Pulmonary artery endothelial cell (primary cell): ENCODE measurements at regions not wholly inside any gene's neighbourhood (a gene's known extent, or its start where the extent isn't known, plus 50 kb on each side); places are given as distances from the start of the nearest gene placed in this dataset.
"Not testable (repeated sequence)": the region's sequence is repeated elsewhere in the genome, so short reads cannot be mapped to it uniquely, and the experiment has no call there.

Experiments
- DNase-seq: peaks from one replicate; pipeline ENCODE4 v3.0.0-alpha.2; 2011; ENCODE audit warnings: low read depth, low spot score

DNA sequence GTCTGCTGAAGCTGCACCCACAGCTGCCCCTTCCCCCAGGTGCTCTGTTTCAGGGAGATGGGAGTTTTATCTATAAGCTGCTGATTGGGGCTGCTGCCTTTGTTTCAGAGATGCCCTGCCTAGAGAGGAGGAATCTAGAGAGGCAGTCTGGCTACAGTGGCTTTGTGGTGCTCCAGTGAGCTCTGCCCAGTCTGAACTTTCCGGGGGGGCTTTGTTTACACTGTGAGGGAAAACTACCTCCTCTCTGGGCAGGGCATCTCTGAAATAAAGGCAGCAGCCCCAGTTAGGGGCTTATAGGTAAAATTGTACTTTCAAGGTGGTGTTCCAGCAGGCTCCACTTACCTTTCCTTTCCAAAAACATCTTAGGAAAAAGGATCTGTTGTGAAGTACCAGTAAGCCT lies 242.2 kb downstream of the SPRY1 start:
- no peak for DNase-seq

DNA sequence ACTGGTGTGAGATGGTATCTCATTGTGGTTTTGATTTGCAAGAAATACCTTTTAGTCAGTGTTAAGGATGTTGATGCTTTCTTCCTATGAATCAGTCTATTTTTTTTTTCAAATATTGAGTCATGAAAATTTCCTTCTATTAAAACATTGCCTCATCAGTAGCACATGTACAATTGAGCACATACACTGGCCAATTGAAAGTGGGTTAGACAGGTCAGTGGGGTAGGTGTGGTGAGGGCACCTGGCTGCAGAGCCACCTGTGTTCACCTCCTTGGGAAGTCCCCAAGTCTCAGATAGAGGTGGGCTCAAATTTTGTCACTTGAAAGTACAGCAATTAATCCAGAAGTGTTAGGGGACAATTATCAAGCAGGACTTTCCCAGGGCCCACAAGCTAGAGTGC lies 243.7 kb downstream of the SPRY1 start:
- no peak for DNase-seq

DNA sequence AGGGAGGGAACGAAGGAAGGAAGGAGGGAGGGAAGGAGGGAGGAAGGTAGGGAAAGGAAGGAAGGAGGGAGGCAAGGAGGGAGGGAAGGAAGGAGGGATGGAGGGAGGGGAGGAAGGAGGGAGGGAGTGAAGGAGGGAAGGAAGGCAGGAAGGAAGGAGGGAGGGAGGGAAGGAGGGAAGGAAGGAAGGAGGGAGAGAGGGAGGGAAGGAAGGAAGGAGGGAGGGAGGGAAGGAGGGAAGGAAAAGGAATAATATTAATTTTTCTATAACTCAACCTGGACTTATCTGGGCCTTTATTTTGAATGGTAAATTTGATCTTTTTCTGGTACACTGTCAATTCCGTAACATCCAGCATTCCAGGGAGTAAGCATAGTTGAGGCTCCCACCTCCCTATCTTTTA lies 244.2 kb downstream of the SPRY1 start:
- DNase-seq: no peak

DNA sequence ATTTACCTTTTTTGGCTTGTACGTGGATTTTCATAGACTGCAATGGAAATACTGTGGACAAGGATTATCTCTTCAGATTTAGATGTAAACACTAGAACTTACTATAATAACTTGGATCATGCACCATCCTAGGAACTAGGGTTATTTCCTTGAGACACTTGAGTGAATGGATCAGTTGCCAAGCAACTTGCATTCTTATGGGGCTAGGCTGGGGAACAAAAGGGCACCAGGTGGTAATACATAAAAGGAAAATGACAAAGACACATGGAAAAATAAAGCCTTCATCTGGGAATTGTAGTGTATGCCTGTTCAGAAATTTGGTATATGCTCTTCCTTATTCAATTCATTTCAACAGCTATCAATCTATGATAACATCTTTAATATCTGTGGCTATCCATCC lies 247.1 kb downstream of the SPRY1 start:
- DNase-seq: no peak

DNA sequence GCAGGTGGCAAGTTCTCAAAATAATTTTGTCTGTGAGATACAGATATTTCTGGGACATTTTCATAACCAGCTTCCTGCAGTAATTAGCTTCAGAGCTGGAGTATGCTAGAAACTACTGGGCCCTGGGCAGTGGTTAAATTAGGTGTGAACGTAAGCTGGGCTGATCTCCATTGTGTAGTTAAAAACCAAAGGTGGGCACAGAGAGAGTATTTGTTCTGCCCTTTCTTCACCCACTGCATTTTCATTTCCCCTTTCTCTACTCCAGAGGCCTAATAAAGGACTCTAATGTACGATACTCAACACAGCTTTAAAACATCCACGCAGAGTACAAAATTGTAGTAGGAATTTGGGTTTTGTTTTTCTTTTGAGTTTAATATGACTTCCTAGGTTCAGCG lies 252.7 kb downstream of the SPRY1 start:
- no peak for DNase-seq

DNA sequence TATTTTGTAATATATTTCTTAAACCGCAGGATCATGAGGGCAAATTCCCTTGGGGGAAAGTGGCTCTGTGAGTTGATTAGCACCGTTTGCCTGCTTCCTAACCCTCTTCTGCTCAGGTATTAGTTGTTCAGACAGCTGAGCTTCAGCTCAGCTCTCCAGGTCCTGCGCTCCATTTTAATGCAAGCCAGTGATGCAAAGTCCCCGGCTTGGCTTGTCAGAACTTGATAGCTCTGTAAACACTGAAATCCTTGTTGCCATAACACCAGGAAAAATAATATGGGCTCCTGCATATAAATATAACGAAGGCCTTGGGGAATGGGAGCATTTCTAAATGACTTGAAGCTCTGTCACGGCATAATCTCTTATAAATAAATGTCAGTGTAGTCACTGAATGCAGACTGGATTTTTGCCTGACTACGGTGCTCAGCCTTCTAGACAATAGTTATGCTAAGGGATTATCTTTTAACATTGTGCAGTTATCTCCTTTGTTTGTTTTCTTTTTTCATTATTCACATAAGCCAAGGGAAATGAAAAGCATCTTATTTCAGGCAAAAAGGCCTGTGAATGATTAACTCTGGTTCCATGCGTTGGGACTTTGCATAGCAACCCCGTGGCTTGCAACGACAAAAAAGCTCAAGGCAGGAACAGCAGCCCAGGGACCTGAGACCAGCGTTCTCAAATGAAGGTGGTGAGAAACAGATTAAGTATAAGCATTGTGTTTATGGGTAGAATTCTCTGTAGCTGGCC lies 253.2 kb downstream of the SPRY1 start:
- no peak for DNase-seq

DNA sequence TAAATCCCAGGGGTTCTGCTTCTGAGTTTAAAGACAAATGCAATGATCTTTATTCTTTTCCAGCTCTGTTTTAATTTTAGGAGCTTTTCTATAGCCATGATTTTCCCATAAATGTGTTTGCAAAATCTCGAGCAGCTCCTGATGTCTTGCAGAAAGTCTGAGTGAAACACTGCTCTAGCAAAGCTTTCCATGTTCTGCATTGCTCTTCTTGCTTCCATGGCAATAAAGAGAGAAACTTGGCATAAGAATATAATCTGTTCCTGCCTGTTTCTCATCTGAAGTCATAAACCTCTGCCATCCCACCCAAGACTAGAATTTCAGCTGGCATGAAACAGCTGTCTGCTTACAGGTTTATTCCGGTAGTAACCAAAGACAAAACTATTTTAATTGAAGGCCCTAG lies 254.5 kb downstream of the SPRY1 start:
- DNase-seq: no peak

DNA sequence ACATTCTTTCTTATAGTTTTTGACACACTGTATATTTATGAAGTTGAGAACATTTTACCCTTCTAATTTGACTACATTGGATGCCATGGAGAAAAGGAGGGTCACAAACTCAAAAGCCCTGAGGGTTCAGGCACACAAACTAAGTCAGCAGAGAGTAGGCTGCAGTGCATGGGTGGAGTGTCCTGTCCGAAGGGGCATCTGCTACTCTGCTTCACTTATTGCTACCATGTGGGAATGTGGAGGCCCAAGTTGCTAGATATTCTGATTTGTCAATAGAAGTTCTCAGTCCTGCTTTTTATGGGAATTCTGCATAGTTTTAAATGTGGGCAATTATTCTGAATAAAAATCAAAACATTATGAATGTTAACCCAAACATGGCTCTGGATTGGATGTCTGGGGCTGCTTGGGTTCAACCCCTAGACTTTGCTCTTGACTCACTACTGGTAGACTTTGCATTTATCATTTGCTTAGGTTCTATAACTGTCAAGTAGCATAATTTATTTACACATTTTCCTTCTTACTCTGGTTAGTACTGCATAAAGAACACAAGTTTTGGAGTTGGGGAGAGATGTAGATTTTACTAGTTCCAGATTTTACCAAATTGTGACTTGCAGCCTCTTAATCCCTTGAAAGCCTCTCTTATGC lies 255.1 kb downstream of the SPRY1 start:
- no peak for DNase-seq

DNA sequence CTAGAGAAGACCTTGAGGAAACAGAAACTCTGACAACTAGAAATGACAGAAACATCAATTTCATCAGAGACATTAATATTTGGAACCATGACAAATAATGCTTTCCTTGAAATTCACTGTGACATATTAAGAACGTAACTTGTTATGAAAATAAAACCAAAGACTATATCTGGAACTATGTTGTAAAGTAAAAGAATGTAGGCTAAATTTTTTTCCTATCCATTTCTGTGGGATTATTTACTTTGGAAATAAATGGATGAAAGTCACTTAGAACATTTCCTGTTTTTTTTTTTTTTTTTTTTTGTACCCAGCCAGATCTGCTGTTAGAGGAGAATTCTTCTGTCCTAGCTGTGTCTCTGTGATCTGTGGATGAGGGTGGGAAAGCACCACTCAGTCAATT lies 255.9 kb downstream of the SPRY1 start:
- DNase-seq: no peak

DNA sequence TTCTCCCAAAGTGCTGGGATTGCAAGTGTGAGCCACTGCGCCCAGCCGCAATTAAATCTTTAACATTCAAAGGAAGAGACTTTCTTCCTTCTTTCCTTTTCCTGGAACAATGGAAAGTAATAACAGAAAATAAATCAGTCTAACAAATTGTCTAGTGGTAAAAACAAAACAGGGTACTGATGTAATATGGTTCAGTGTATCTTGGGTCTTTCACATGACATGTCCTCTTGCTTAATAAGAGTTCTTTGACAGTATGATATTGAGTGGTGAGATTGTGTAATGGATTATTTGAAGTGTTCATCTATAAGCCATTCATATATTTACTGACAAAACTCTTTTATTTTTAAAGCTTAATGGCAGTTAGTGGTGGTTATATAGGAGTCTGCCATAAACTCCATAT lies 256.6 kb downstream of the SPRY1 start:
- DNase-seq: no peak

DNA sequence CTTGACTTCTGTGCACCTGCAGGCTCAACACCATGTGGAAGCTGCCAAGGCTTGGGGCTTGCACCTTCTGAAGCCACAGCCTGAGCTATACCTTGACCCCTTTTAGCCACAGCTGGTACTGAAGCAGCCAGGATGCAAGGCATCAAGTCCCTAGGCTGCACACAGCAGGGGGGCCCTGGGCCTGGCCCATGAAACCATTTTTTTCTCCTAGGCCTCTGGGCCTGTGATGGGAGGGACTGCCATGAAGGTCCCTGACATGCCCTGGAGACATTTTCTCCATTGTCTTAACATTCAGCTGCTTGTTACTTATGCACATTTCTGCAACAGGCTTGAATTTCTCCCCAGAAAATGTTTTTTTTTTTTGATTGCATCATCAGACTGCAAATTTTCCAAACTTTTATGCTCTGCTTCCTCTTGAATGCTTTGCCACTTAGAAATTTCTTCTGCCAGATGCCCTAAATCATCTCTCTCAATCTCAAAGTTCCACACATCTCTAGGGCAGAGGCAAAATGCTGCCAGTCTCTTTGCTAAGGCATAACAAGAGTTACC lies 260.2 kb downstream of the SPRY1 start:
- DNase-seq: not testable (repeated sequence)

DNA sequence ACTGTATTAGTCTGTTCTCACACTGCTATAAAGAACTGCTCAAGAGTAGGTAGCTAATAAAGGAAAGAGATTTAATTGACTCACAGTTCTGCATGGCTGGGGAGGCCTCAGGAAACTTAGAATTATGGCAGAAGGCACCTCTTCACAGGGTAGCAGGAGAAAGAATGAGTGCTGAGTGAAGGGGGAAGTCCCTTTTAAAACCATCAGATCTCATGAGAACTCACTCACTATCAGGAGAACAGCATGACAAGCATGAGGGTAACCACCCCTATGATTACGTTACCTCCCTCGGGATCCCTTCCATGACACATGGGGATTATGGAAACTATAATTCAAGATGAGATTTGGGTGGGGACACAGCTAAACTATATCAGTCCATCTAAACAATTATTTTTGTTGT lies 261.0 kb downstream of the SPRY1 start:
- DNase-seq: not testable (repeated sequence)

DNA sequence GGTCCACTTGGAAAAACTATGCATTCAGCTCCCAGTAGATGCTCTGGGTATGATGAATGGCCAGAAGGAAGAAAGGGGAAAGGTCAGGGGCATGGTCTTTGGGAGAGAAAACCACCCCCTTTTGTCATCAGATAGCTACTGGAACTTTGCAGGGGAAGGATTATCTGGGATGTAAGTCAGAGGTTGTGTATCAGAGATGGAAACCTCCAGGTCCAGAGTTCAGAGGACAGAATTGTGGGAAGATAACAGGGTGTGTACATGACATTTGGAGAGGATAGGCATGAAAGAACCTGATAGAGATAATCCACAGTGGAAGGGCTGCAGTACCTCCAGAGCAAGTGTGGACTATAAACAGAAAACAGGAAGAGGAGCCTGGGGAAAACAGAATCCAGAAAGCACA lies 262.7 kb downstream of the SPRY1 start:
- DNase-seq: no peak

DNA sequence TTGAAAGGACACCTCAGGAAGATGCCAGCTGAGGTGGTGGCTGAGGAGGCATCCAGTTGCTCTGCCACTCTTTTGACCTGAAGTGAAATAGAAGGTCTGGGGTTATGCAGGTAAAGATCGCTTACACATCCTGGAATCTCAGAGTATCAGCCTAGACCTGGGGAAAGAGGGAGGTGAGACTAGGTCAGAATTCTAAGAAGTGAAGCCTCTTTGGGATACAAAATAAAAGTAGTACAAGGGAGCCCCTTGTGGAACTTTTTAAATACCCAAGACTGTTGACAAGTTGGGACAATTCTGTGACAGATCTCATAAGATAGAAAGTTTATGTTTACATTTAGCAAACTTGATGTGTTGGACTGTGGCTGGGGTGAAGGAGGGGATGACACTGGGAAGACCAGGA lies 263.1 kb downstream of the SPRY1 start:
- DNase-seq: no peak

DNA sequence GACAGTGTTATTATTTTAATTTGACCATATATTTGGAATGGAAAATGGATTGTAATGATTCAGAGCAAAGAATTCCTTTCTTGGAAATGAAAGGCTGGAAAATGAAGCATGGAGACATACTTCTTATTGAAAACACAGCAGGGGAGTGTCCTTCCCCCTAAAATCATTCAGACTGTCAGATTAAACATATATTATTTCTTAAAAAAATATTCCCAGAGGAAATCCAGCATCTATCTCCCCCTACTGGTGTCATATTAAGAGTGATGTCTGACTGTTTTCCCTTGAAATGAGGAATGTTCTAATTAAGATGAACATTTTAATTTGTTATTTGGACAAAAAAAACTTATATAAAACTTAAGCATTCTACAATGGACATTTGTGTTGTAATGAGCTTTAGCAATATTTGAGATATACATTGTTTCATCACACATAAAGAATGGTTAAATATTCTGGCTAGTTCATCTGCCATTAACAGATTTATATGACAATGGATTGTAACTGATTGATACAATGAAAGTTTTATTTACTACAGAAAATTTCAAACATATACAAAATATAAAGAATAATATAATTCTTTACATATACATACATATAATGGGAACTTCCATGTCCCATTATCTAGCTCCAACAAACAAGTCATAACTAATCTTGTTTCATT lies 264.6 kb downstream of the SPRY1 start:
- DNase-seq: no peak

DNA sequence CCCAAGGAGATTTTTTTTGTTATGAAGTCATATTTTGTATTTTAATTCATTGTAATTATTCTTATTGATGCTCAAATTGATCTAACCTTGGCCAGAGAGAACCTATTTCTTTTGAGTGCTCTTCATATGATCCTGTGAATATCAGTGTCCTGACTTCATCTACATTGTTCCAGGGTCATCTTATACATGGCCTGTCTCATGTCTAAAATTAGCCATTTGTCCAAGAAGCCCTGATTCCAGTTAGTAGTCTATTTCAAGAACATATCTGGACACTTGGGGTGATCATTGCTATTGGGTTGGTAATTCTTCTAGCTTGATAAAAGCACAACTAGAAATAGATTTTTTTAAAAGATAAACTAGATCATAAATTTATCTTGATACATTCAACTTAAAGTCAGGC lies 266.2 kb downstream of the SPRY1 start:
- DNase-seq: no peak

DNA sequence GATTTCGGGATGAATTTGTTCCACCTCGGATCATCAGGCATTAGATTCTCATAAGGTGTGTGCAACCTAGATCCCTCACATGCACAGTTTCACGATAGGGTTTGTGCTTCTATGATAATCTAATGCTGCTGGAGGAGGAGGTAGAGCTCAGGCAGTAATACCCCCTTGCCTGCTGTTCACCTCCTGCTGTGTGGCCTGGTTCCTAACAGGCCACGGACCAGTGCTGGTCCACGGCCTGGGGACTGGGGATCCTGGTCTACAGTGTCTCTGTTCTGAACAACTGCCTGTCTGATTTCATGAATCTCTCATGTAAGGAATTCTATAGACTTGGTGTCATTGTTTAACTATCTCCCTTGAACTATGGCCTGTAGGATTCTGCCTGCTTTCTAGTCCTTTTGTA lies 269.9 kb downstream of the SPRY1 start:
- no peak for DNase-seq

DNA sequence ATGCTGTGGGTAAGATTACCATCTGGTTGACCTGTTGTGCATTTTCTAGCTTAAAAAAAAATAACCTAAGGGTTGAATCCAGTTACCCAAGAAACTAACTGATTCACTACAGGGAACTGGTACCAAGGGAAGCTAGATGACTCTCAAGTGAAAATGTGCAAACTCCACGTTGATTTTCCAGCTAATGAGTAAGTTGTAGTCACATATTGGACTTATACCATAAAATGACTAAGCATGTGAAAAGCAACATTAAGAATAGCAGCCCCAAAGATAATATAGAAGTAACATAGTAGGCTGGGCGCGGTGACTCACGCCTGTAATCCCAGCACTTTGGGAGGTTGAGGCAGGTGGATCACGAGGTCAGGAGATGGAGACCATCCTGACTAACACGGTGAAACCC lies 270.9 kb downstream of the SPRY1 start:
- DNase-seq: no peak

DNA sequence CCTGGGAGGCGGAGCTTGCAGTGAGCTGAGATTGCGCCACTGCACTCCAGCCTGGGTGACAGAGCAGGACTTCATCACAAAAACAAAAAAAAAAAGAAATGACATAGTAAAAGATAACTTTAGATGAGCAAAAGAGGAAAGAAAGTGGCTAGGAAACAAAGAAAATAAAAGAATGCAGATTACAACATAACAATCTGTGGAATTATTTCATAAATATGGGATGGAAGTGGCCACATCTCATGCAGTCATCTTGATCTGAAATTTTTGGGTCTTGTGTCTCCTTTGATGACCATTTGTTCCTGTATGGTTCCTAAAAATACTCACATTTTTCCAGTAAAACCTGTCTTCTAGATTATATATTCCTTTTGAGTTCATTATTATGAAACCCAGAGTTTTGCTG lies 271.4 kb downstream of the SPRY1 start:
- no peak for DNase-seq

DNA sequence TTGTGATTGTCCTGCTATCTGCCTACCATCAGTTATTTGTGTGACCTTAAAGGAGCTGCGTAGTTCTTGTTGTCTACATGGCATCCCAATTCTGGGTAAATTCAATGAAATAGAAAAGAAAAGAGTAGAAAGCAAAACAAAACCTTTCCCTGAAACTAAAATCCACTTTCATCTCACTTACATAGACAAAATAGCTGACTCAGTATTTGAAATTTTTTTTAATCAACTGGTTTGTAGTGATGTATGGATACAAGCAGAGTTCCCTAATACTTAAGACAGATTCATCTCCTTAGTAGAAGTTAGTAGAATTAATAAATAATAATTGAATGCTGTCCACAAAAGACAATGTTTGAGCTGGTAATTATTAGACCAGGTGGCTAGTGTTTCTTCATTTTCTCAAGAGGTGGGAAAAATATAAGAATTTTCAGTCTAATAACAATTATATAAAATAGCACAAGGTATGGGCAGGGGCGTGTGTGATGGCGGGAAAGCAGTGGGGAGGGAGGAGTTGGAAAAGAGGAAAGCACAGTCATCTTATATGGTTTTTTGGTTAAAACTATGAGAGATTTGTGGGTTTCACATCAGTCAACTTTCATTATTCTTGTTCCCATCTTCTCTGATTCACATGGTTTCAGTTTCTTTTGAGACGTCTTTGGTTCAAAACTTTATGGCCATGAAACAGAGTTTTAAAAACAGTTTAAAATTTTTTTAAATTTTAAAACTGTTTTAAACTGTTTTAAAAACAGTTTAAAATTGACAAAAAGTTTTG lies 275.2 kb downstream of the SPRY1 start:
- DNase-seq: no peak

DNA sequence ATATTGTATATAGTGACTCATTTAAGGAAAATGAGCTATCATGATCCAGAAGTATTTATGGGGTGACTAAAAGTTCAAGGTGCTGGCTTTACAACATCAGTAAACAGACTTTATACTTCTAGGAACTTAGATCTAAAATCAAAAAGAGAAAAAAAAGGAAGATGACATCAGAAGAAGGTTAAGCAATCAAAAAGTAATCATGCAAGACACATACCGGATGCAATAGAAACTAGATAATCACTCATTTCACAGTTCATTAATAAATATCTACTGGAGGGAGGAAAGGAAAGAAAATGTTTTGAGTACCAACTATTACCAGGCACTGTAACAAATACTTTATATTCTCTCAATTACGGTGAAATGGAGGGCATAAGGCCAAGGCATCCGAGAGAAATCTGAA lies 276.4 kb downstream of the SPRY1 start:
- no peak for DNase-seq

DNA sequence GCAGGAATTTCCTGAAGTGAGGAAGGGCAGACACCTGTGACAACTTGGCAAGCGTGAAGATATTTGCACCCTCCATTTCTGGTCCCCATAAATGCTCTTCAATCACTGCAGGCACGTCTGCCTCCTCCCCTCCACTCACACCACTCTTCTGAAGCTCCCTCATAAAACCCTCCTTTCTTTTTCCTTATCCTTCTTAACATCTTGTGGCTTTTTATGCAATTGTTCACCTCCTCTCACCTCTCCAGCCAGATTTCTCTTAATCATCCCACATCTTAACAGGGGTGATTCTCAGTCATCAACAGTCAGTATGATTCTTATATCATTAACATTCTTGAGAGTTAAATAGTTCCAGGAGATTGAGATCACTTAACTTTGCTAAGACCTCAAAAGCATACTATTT lies 277.4 kb downstream of the SPRY1 start:
- no peak for DNase-seq
